ENCODE measurements at regions not wholly inside any gene's neighbourhood (a gene's known extent, or its start where the extent isn't known, plus 50 kb on each side); places are given as distances from the start of the nearest gene placed in this dataset.

GRCh38 chrX:69262036-69262936 is 97.0 kb upstream of the PJA1 start:
- H3K4me3 ChIP-seq (ENCODE audit: low read length), result peak overlapping the region; percentile 33
- H3K36me3 ChIP-seq (ENCODE audit: control insufficient read depth, low read depth, low read length), result no peaks in the 10 kb centered on the region
- H3K4me1 ChIP-seq (ENCODE audit: control insufficient read depth, low read depth, low read length), result peaks cover 26% of the 10 kb centered on the region
- H3K9ac ChIP-seq (ENCODE audit: low read length), result no peak overlapping the region
- H3K27ac ChIP-seq (ENCODE audit: low read length), result no peak overlapping the region
- no peaks in the 10 kb centered on the region for H3K9me3 ChIP-seq (ENCODE audit: control insufficient read depth, low read depth, low read length)
- peaks cover 88% of the 10 kb centered on the region for H3K27me3 ChIP-seq (ENCODE audit: control insufficient read depth, insufficient read depth, low read length)

- Histone ChIP-seq H3K27ac (ENCODE audit: low read length) (no peak overlapping the region), H3K9me3 (ENCODE audit: control insufficient read depth, low read depth, low read length) (no peaks in the 10 kb centered on the region), H3K36me3 (ENCODE audit: control insufficient read depth, low read depth, low read length) (no peaks in the 10 kb centered on the region), H3K4me1 (ENCODE audit: control insufficient read depth, low read depth, low read length) (peaks cover 29% of the 10 kb centered on the region), H3K9ac (ENCODE audit: low read length) (no peak overlapping the region), H3K4me3 (ENCODE audit: low read length) (no peak overlapping the region), H3K27me3 (ENCODE audit: control insufficient read depth, insufficient read depth, low read length) (peaks cover 78% of the 10 kb centered on the region)
These were observed 94.9 kb upstream of the PJA1 start for GRCh38 chrX:69260169-69260568.

GRCh38 chrX:69258893-69259292 is 93.6 kb upstream of the PJA1 start:
- Histone ChIP-seq H3K4me3 (ENCODE audit: low read length) (no peak overlapping the region), H3K4me1 (ENCODE audit: control insufficient read depth, low read depth, low read length) (peaks cover 27% of the 10 kb centered on the region), H3K27me3 (ENCODE audit: control insufficient read depth, insufficient read depth, low read length) (peaks cover 73% of the 10 kb centered on the region), H3K36me3 (ENCODE audit: control insufficient read depth, low read depth, low read length) (no peaks in the 10 kb centered on the region), H3K27ac (ENCODE audit: low read length) (no peak overlapping the region), H3K9me3 (ENCODE audit: control insufficient read depth, low read depth, low read length) (no peaks in the 10 kb centered on the region), H3K9ac (ENCODE audit: low read length) (no peak overlapping the region)

- peaks cover 62% of the 10 kb centered on the region for H3K27me3 ChIP-seq (ENCODE audit: control insufficient read depth, insufficient read depth, low read length)
These were observed 92.4 kb upstream of the PJA1 start for GRCh38 chrX:69257499-69258127.

GRCh38 chrX:69256291-69256565 is 91.0 kb upstream of the PJA1 start:
- no peaks in the 10 kb centered on the region for H3K9me3 ChIP-seq (ENCODE audit: control insufficient read depth, low read depth, low read length)
- H3K27me3 ChIP-seq (ENCODE audit: control insufficient read depth, insufficient read depth, low read length), result peaks cover 49% of the 10 kb centered on the region
- no peak overlapping the region for H3K27ac ChIP-seq (ENCODE audit: low read length)

More at GRCh38 chrX:69257499-69258127, 92.4 kb upstream of the PJA1 start:
- no peaks in the 10 kb centered on the region for H3K9me3 ChIP-seq (ENCODE audit: control insufficient read depth, low read depth, low read length)
- no peak overlapping the region for H3K27ac ChIP-seq (ENCODE audit: low read length)
- H3K36me3 ChIP-seq (ENCODE audit: control insufficient read depth, low read depth, low read length), result no peaks in the 10 kb centered on the region
- H3K9ac ChIP-seq (ENCODE audit: low read length), result no peak overlapping the region
- no peak overlapping the region for H3K4me3 ChIP-seq (ENCODE audit: low read length)
- H3K4me1 ChIP-seq (ENCODE audit: control insufficient read depth, low read depth, low read length), result peaks cover 17% of the 10 kb centered on the region

GRCh38 chrX:69255441-69256290 is 90.4 kb upstream of the PJA1 start:
- Histone ChIP-seq H3K9me3 (ENCODE audit: control insufficient read depth, low read depth, low read length) (no peaks in the 10 kb centered on the region), H3K4me3 (ENCODE audit: low read length) (no peak overlapping the region), H3K27me3 (ENCODE audit: control insufficient read depth, insufficient read depth, low read length) (peaks cover 43% of the 10 kb centered on the region), H3K9ac (ENCODE audit: low read length) (no peak overlapping the region), H3K27ac (ENCODE audit: low read length) (no peak overlapping the region), H3K36me3 (ENCODE audit: control insufficient read depth, low read depth, low read length) (no peaks in the 10 kb centered on the region), H3K4me1 (ENCODE audit: control insufficient read depth, low read depth, low read length) (peaks cover 9% of the 10 kb centered on the region)

More at GRCh38 chrX:69256291-69256565, 91.0 kb upstream of the PJA1 start:
- H3K36me3 ChIP-seq (ENCODE audit: control insufficient read depth, low read depth, low read length), result no peaks in the 10 kb centered on the region
- no peak overlapping the region for H3K4me3 ChIP-seq (ENCODE audit: low read length)
- H3K4me1 ChIP-seq (ENCODE audit: control insufficient read depth, low read depth, low read length), result peaks cover 9% of the 10 kb centered on the region
- no peak overlapping the region for H3K9ac ChIP-seq (ENCODE audit: low read length)

GRCh38 chrX:69253821-69254220 is 88.6 kb upstream of the PJA1 start:
- no peak overlapping the region for H3K9ac ChIP-seq (ENCODE audit: low read length)
- peaks cover 25% of the 10 kb centered on the region for H3K27me3 ChIP-seq (ENCODE audit: control insufficient read depth, insufficient read depth, low read length)
- H3K27ac ChIP-seq (ENCODE audit: low read length), result no peak overlapping the region
- no peak overlapping the region for H3K4me3 ChIP-seq (ENCODE audit: low read length)
- H3K9me3 ChIP-seq (ENCODE audit: control insufficient read depth, low read depth, low read length), result no peaks in the 10 kb centered on the region
- no peaks in the 10 kb centered on the region for H3K36me3 ChIP-seq (ENCODE audit: control insufficient read depth, low read depth, low read length)
- peaks cover 9% of the 10 kb centered on the region for H3K4me1 ChIP-seq (ENCODE audit: control insufficient read depth, low read depth, low read length)

GRCh38 chrX:69243276-69243675 is 78.0 kb upstream of the PJA1 start:
- no peaks in the 10 kb centered on the region for H3K4me1 ChIP-seq (ENCODE audit: control insufficient read depth, low read depth, low read length)
- no peak overlapping the region for H3K9ac ChIP-seq (ENCODE audit: low read length)
- H3K4me3 ChIP-seq (ENCODE audit: low read length), result no peak overlapping the region
- H3K27me3 ChIP-seq (ENCODE audit: control insufficient read depth, insufficient read depth, low read length), result no peaks in the 10 kb centered on the region
- H3K9me3 ChIP-seq (ENCODE audit: control insufficient read depth, low read depth, low read length), result no peaks in the 10 kb centered on the region
- no peaks in the 10 kb centered on the region for H3K36me3 ChIP-seq (ENCODE audit: control insufficient read depth, low read depth, low read length)
- no peak overlapping the region for H3K27ac ChIP-seq (ENCODE audit: low read length)

- H3K27ac ChIP-seq (ENCODE audit: low read length), result no peak overlapping the region
- H3K27me3 ChIP-seq (ENCODE audit: control insufficient read depth, insufficient read depth, low read length), result no peaks in the 10 kb centered on the region
- H3K4me3 ChIP-seq (ENCODE audit: low read length), result no peak overlapping the region
- H3K9ac ChIP-seq (ENCODE audit: low read length), result no peak overlapping the region
- H3K9me3 ChIP-seq (ENCODE audit: control insufficient read depth, low read depth, low read length), result no peaks in the 10 kb centered on the region
- H3K36me3 ChIP-seq (ENCODE audit: control insufficient read depth, low read depth, low read length), result no peaks in the 10 kb centered on the region
- H3K4me1 ChIP-seq (ENCODE audit: control insufficient read depth, low read depth, low read length), result no peaks in the 10 kb centered on the region
These were observed 73.6 kb upstream of the PJA1 start for GRCh38 chrX:69238887-69239231.

- no peaks in the 10 kb centered on the region for H3K4me1 ChIP-seq (ENCODE audit: control insufficient read depth, low read depth, low read length)
- no peak overlapping the region for H3K4me3 ChIP-seq (ENCODE audit: low read length)
- H3K9ac ChIP-seq (ENCODE audit: low read length), result no peak overlapping the region
- no peak overlapping the region for H3K27ac ChIP-seq (ENCODE audit: low read length)
- H3K9me3 ChIP-seq (ENCODE audit: control insufficient read depth, low read depth, low read length), result no peaks in the 10 kb centered on the region
- H3K36me3 ChIP-seq (ENCODE audit: control insufficient read depth, low read depth, low read length), result no peaks in the 10 kb centered on the region
- no peaks in the 10 kb centered on the region for H3K27me3 ChIP-seq (ENCODE audit: control insufficient read depth, insufficient read depth, low read length)
These were observed 73.0 kb upstream of the PJA1 start for GRCh38 chrX:69238114-69238886.

GRCh38 chrX:69237236-69237635 is 72.0 kb upstream of the PJA1 start:
- Histone ChIP-seq H3K27ac (ENCODE audit: low read length) (no peak overlapping the region), H3K9me3 (ENCODE audit: control insufficient read depth, low read depth, low read length) (no peaks in the 10 kb centered on the region), H3K4me3 (ENCODE audit: low read length) (no peak overlapping the region), H3K27me3 (ENCODE audit: control insufficient read depth, insufficient read depth, low read length) (no peaks in the 10 kb centered on the region), H3K4me1 (ENCODE audit: control insufficient read depth, low read depth, low read length) (no peaks in the 10 kb centered on the region), H3K9ac (ENCODE audit: low read length) (no peak overlapping the region), H3K36me3 (ENCODE audit: control insufficient read depth, low read depth, low read length) (no peaks in the 10 kb centered on the region)
